ENCODE measurements at regions not wholly inside any gene's neighbourhood (a gene's known extent, or its start where the extent isn't known, plus 50 kb on each side); places are given as distances from the start of the nearest gene placed in this dataset.

GRCh38 chr2:158743466-158743865, 51.7 kb upstream of the DAPL1 start:
- H2BK20ac ChIP-seq (ENCODE audit: low read depth, low read length) = no peak overlapping the region
- H3K79me1 ChIP-seq (ENCODE audit: low read depth in 1 of 2, low read length in 2 of 2) = no peaks in the 10 kb centered on the region
- no peak overlapping the region for H2BK5ac ChIP-seq (ENCODE audit: low read depth, low read length, poor library complexity, severe bottlenecking)
- no peak overlapping the region for H2BK15ac ChIP-seq (ENCODE audit: low read depth, low read length)
- H2AK9ac ChIP-seq (replicated peaks; ENCODE audit: low read depth, low read length, poor library complexity) = no peak overlapping the region
- no peaks in the 10 kb centered on the region for H3K36me3 ChIP-seq (ENCODE audit: control insufficient read depth, insufficient read depth, low read length)
- TF ChIP-seq FOS (IDR thresholded peaks at IDR 0.05; ENCODE audit: low read depth, low read length) (no peak), POLR2A (IDR thresholded peaks at IDR 0.05; ENCODE audit: low read depth, low read length) (no peak), MXI1 (IDR thresholded peaks at IDR 0.05; ENCODE audit: borderline replicate concordance, low read depth, low read length) (no peak), RFX5 (IDR thresholded peaks at IDR 0.05; ENCODE audit: low read depth, low read length) (no peak), BHLHE40 (IDR thresholded peaks at IDR 0.05; ENCODE audit: low read depth, low read length) (no peak)
- DNase-seq (no peak), ATAC-seq (ENCODE audit: low read depth) (no peak)
- peaks cover 29% of the 10 kb centered on the region for H3K27me3 ChIP-seq (ENCODE audit: control insufficient read depth, insufficient read depth, low read length)
- in situ Hi-C loops (cut with MboI; ENCODE audit: low sequenced_read_pairs) (loop anchor here (10.0 kb wide), 1 partner anchor 289 kb away; the partner anchor contains the start of genes CCDC148 and PKP4), dilution Hi-C loops (cut with HindIII; ENCODE audit: low sequenced_read_pairs, unreplicated experiment) (no loop called here), intact Hi-C loops (cut with micrococcal nuclease) (no loop called here)
- H2AFZ ChIP-seq (replicated peaks; ENCODE audit: low read length, poor library complexity) = no peak overlapping the region
- no peak overlapping the region for H2AK5ac ChIP-seq (ENCODE audit: low read depth, low read length)
- H3K56ac ChIP-seq (ENCODE audit: extremely low read depth, insufficient read depth, low read length) = no peak overlapping the region
- H4K8ac ChIP-seq (ENCODE audit: low read depth in 2 of 2, low read length in 2 of 2) = no peak overlapping the region
- no peak overlapping the region for H3K18ac ChIP-seq (ENCODE audit: low read depth, low read length)
- ChIA-PET POLR2A (ENCODE audit: unreplicated experiment) (no interaction called here), CTCF (no interaction called here)
- no peak overlapping the region for H3K27ac ChIP-seq (ENCODE audit: insufficient read depth, low read length)
- H4K91ac ChIP-seq (ENCODE audit: insufficient read depth, low read depth, low read length) = no peak overlapping the region
- H3K14ac ChIP-seq (replicated peaks; ENCODE audit: low read depth, low read length) = no peak overlapping the region
- no peak overlapping the region for H3K23ac ChIP-seq (ENCODE audit: low read depth, low read length)
- WGBS, 2 experiments (ENCODE audit: extremely low coverage in 2 of 2, insufficient read length in 1 of 2) = no CpG with 5 or more reads among the region's 4 CpGs
- no peaks in the 10 kb centered on the region for H3K9me3 ChIP-seq (ENCODE audit: control insufficient read depth, insufficient read depth, low read length)
- no peak overlapping the region for H2BK120ac ChIP-seq (ENCODE audit: low read depth, low read length)
- H3K4me1 ChIP-seq (ENCODE audit: control insufficient read depth, insufficient read depth, low read length) = no peaks in the 10 kb centered on the region
- H3K4me2 ChIP-seq (ENCODE audit: low read depth, low read length) = no peak overlapping the region
- H3K9ac ChIP-seq (ENCODE audit: low read depth, low read length) = no peak overlapping the region
- no peaks in the 10 kb centered on the region for H3K9me1 ChIP-seq (ENCODE audit: insufficient read depth, low read length)
- no peak overlapping the region for H4K5ac ChIP-seq (ENCODE audit: low read depth, low read length)
- no peak overlapping the region for H3K4me3 ChIP-seq (ENCODE audit: insufficient read depth, low read depth, low read length)
- H4K20me1 ChIP-seq (ENCODE audit: insufficient read depth, low read length) = no peaks in the 10 kb centered on the region
- no peak overlapping the region for H3K4ac ChIP-seq (ENCODE audit: low read depth, low read length)
- BruUV-seq (replicated peaks) = no TSS peak
